GM23248 (cell line): ENCODE measurements at regions not wholly inside any gene's neighbourhood (a gene's known extent, or its start where the extent isn't known, plus 50 kb on each side); places are given as distances from the start of the nearest gene placed in this dataset.

Experiments
- DNase-seq: peaks from one replicate; pipeline ENCODE4 v3.0.0-alpha.2; 2015
- H2AFZ ChIP-seq: fragments of 200-600 bp; sonication (generic); 2 replicates; pipeline ENCODE4 v1.6.1; 2016; ENCODE audit warnings: antibody characterized with exemption
- H3F3A ChIP-seq: fragments of 200-600 bp; sonication (generic); 2 replicates; pipeline ENCODE4 v1.6.1; 2016; ENCODE audit warnings: mild to moderate bottlenecking, antibody characterized with exemption, mixed run types; ENCODE audit not compliant: insufficient read depth
- H3K27ac ChIP-seq: fragments of 200-600 bp; sonication (generic); 2 replicates; pipeline ENCODE4 v1.5.1; 2016; ENCODE audit warnings: mild to moderate bottlenecking
- H3K27me3 ChIP-seq: fragments of 200-600 bp; sonication (generic); replicated peaks from 2 replicates; pipeline ENCODE4 v1.6.1; 2016; ENCODE audit warnings: mild to moderate bottlenecking; ENCODE audit not compliant: insufficient read depth
- H3K36me3 ChIP-seq: fragments of 200-600 bp; sonication (generic); 2 replicates; pipeline ENCODE4 v1.6.1; 2016; ENCODE audit warnings: low read depth, mild to moderate bottlenecking
- H3K4me1 ChIP-seq: fragments of 200-600 bp; sonication (generic); 2 replicates; pipeline ENCODE4 v1.6.1; 2016; ENCODE audit warnings: mild to moderate bottlenecking; ENCODE audit not compliant: insufficient read depth
- H3K4me2 ChIP-seq: fragments of 200-600 bp; sonication (generic); one replicate; pipeline ENCODE4 v1.6.1; 2016; ENCODE audit warnings: mild to moderate bottlenecking; ENCODE audit not compliant: unreplicated experiment
- H3K4me3 ChIP-seq: fragments of 200-600 bp; sonication (generic); 2 replicates; pipeline ENCODE4 v1.5.1; 2016; ENCODE audit warnings: mild to moderate bottlenecking
- H3K79me2 ChIP-seq: fragments of 200-600 bp; sonication (generic); 2 replicates; pipeline ENCODE4 v1.6.1; 2016; ENCODE audit warnings: mild to moderate bottlenecking; ENCODE audit not compliant: insufficient read depth
- H3K9ac ChIP-seq: fragments of 200-600 bp; sonication (generic); 2 replicates; pipeline ENCODE4 v1.6.1; 2016; ENCODE audit warnings: mild to moderate bottlenecking
- H3K9me2 ChIP-seq: fragments of 200-600 bp; sonication (generic); 2 replicates; pipeline ENCODE4 v1.6.1; 2016; ENCODE audit warnings: mixed run types, mild to moderate bottlenecking, moderate library complexity; ENCODE audit not compliant: insufficient read depth
- H3K9me3 ChIP-seq: fragments of 200-600 bp; sonication (generic); one replicate; pipeline ENCODE4 v1.6.1; 2017; ENCODE audit warnings: low read depth
- H4K20me1 ChIP-seq: fragments of 200-600 bp; sonication (generic); 2 replicates; pipeline ENCODE4 v1.6.0; 2016; ENCODE audit not compliant: insufficient read depth
- EZH2 ChIP-seq: fragments of 200-600 bp; sonication (generic); IDR thresholded peaks from 2 replicates; pipeline ENCODE4 v1.6.1; 2018; ENCODE audit warnings: antibody characterized with exemption, mild to moderate bottlenecking; ENCODE audit not compliant: insufficient read depth, poor library complexity, severe bottlenecking
- EZH2phosphoT487 ChIP-seq: fragments of 200-600 bp; sonication (generic); IDR thresholded peaks from 2 replicates; pipeline ENCODE4 v1.6.1; 2018; ENCODE audit warnings: antibody characterized with exemption, moderate library complexity, mild to moderate bottlenecking, low read depth; ENCODE audit not compliant: insufficient read depth
- WGBS, 2 experiments: methylation state at CpG; one replicate each; pipeline ENCODE4 v1.1.6; 2015 to 2017; ENCODE audit warnings: low lambda C conversion rate in 2 of 2, low coverage in 1 of 2; ENCODE audit errors: missing lambda C conversion rate in 2 of 2; 5-methylcytosine and 5-hydroxymethylcytosine counted together
- in situ Hi-C: fragments of 300-500 bp; cut with MboI; formaldehyde crosslinking; loops from 2 replicates; pipeline ENCODE4 v1.15.0; 2020

- no peak overlapping the region for H2AFZ ChIP-seq
- H3K9ac ChIP-seq = no peak overlapping the region
- DNase-seq = no peak
- H3K9me2 ChIP-seq = no peaks in the 10 kb centered on the region
- H3K4me3 ChIP-seq = no peak overlapping the region
- WGBS, 2 experiments = 90 to 92% methylated on average over 8 of the region's 8 CpGs
- TF ChIP-seq EZH2phosphoT487 (no peak), EZH2 (no peak)
- H3K36me3 ChIP-seq = no peaks in the 10 kb centered on the region
- in situ Hi-C loops = no loop called here
- peaks cover 15% of the 10 kb centered on the region for H3K4me1 ChIP-seq
- peaks cover 3% of the 10 kb centered on the region for H3K9me3 ChIP-seq
- peaks cover 26% of the 10 kb centered on the region for H3F3A ChIP-seq
- no peak overlapping the region for H3K4me2 ChIP-seq
- no peaks in the 10 kb centered on the region for H3K27me3 ChIP-seq
- no peaks in the 10 kb centered on the region for H3K79me2 ChIP-seq
- H3K27ac ChIP-seq = no peak overlapping the region
- no peaks in the 10 kb centered on the region for H4K20me1 ChIP-seq
Measured at GRCh38 chr12:25712169-25712568, 159.1 kb upstream of the LMNTD1 start.

GRCh38 chr12:25713264-25713663, 160.2 kb upstream of the LMNTD1 start:
- in situ Hi-C loops = no loop called here
- Histone ChIP-seq H3K4me1 (peaks cover 15% of the 10 kb centered on the region), H3F3A (peaks cover 26% of the 10 kb centered on the region), H3K4me2 (no peak overlapping the region), H3K9me3 (peaks cover 3% of the 10 kb centered on the region), H3K36me3 (no peaks in the 10 kb centered on the region), H3K9me2 (no peaks in the 10 kb centered on the region), H3K4me3 (no peak overlapping the region), H3K9ac (no peak overlapping the region), H3K27me3 (no peaks in the 10 kb centered on the region), H3K79me2 (no peaks in the 10 kb centered on the region), H2AFZ (no peak overlapping the region), H4K20me1 (no peaks in the 10 kb centered on the region), H3K27ac (no peak overlapping the region)
- DNase-seq = no peak
- WGBS, 2 experiments = 95 to 98% methylated on average over 4 of the region's 4 CpGs
- TF ChIP-seq EZH2 (no peak), EZH2phosphoT487 (no peak)

- Histone ChIP-seq H3K4me2 (peak overlapping the region; percentile 79), H3K79me2 (no peaks in the 10 kb centered on the region), H3K9me2 (no peaks in the 10 kb centered on the region), H4K20me1 (no peaks in the 10 kb centered on the region), H3K9me3 (peaks cover 3% of the 10 kb centered on the region), H3K36me3 (no peaks in the 10 kb centered on the region), H3K4me1 (peaks cover 15% of the 10 kb centered on the region), H3K27ac (peak overlapping the region; percentile 61), H3K9ac (0 out of 2 replicates have a peak overlapping the region, but pooled peaks have one; percentile 2), H2AFZ (no peak overlapping the region), H3F3A (peaks cover 26% of the 10 kb centered on the region), H3K4me3 (no peak overlapping the region; the same call in 1 of the 2 replicates), H3K27me3 (no peaks in the 10 kb centered on the region)
- peak; percentile 57 for DNase-seq
- TF ChIP-seq EZH2phosphoT487 (no peak), EZH2 (no peak)
- WGBS, 2 experiments = 26 to 37% methylated on average over 6 of the region's 6 CpGs
- in situ Hi-C loops = no loop called here
Measured at GRCh38 chr12:25714198-25714984, 161.3 kb upstream of the LMNTD1 start.

GRCh38 chr12:25715102-25715501, 162.0 kb upstream of the LMNTD1 start:
- no peaks in the 10 kb centered on the region for H4K20me1 ChIP-seq
- 0 out of 2 replicates have a peak overlapping the region, but pooled peaks have one; percentile 2 for H3K9ac ChIP-seq
- peaks cover 15% of the 10 kb centered on the region for H3K4me1 ChIP-seq
- H3K79me2 ChIP-seq = no peaks in the 10 kb centered on the region
- H3F3A ChIP-seq = peaks cover 26% of the 10 kb centered on the region
- peak overlapping the region; percentile 61 for H3K27ac ChIP-seq
- no peak overlapping the region for H2AFZ ChIP-seq
- TF ChIP-seq EZH2 (no peak), EZH2phosphoT487 (no peak)
- in situ Hi-C loops = no loop called here
- H3K9me2 ChIP-seq = no peaks in the 10 kb centered on the region
- H3K27me3 ChIP-seq = no peaks in the 10 kb centered on the region
- peaks cover 3% of the 10 kb centered on the region for H3K9me3 ChIP-seq
- peak overlapping the region; percentile 79 for H3K4me2 ChIP-seq
- no peak overlapping the region; the same call in 1 of the 2 replicates for H3K4me3 ChIP-seq
- DNase-seq = peak; percentile 78
- no peaks in the 10 kb centered on the region for H3K36me3 ChIP-seq
- WGBS, 2 experiments = 6 to 9% methylated on average over 3 of the region's 3 CpGs

GRCh38 chr12:25716842-25717241, 163.8 kb upstream of the LMNTD1 start:
- Histone ChIP-seq H2AFZ (no peak overlapping the region), H3K27ac (no peak overlapping the region), H4K20me1 (no peaks in the 10 kb centered on the region), H3K4me1 (peaks cover 15% of the 10 kb centered on the region), H3K27me3 (no peaks in the 10 kb centered on the region), H3F3A (peaks cover 26% of the 10 kb centered on the region), H3K4me3 (no peak overlapping the region), H3K9me2 (no peaks in the 10 kb centered on the region; the same call in 1 of the 2 replicates), H3K9me3 (no peaks in the 10 kb centered on the region), H3K4me2 (no peak overlapping the region), H3K36me3 (no peaks in the 10 kb centered on the region), H3K9ac (no peak overlapping the region), H3K79me2 (no peaks in the 10 kb centered on the region)
- TF ChIP-seq EZH2phosphoT487 (no peak), EZH2 (no peak)
- DNase-seq = peak; percentile 46
- in situ Hi-C loops = no loop called here
